HepG2 (cell line): ENCODE measurements at regions not wholly inside any gene's neighbourhood (a gene's known extent, or its start where the extent isn't known, plus 50 kb on each side); places are given as distances from the start of the nearest gene placed in this dataset.

Source experiments
- ATAC-seq: fragments of 200-7000 bp; cut with Tn5 transposase; 3 replicates; pipeline ENCODE4 v1.9.1; 2020; ENCODE audit warnings: mild to moderate bottlenecking, moderate library complexity
- BruUV-seq: library from RNA; stranded (reverse); fragments of 400-500 nt; replicated peaks from 2 replicates; lab custom pipeline; 2021; lab: Mats Ljungman, UMichigan
- CTCF ChIA-PET: fragments of 300-600 bp; formaldehyde crosslinking; extraction: SDS; loops from one replicate; lab custom pipeline; 2021; ENCODE audit warnings: low total read pairs, inconsistent platforms, low intra/inter-chr PET ratio; lab: Yijun Ruan, JAX
- POLR2A ChIA-PET: fragments of 350-600 bp; sonication (Branson Sonifier 250); formaldehyde crosslinking; loops from one replicate; lab custom pipeline; 2020; ENCODE audit warnings: antibody characterized with exemption, inconsistent platforms; lab: Yijun Ruan, JAX
- DNase-seq: peaks from one replicate; pipeline ENCODE4 v3.0.0-alpha.2; 2015; ENCODE audit warnings: low spot score
- FAIRE-seq: peaks from 3 replicates; lab custom pipeline; 2011; peaks lifted over from hg19 to GRCh38; lab: Jason Lieb, UNC
- H2AFZ ChIP-seq: one replicate; pipeline ENCODE4 v1.6.1; 2011; ENCODE audit warnings: low read length, inconsistent platforms
- H3K27ac ChIP-seq: fragments of 300-600 bp; 3 replicates; pipeline ENCODE4 v1.8.0; 2011; ENCODE audit warnings: mixed run types, mild to moderate bottlenecking, mixed read lengths, low read length, inconsistent platforms; ENCODE audit not compliant: insufficient read depth; ENCODE audit errors: extremely low read length
- H3K27me3 ChIP-seq, 2 experiments: fragments of 200-600 bp in 1 of 2; 2 replicates in 1 of 2; 3 replicates in 1 of 2; pipeline versions ENCODE4 v1.6.0 to v1.8.0; 2011; ENCODE audit warnings: low read length in 2 of 2, mild to moderate bottlenecking in 2 of 2, moderate library complexity in 2 of 2, inconsistent platforms in 1 of 2; ENCODE audit not compliant: insufficient read depth in 2 of 2, control insufficient read depth in 1 of 2
- H3K36me3 ChIP-seq, 2 experiments: fragments of 200-600 bp in 1 of 2; replicated peaks in 1 of 2; 2 replicates in 1 of 2; 3 replicates in 1 of 2; pipeline versions ENCODE4 v1.5.1 to v1.8.0; 2011; ENCODE audit warnings: low read length in 2 of 2, inconsistent platforms in 1 of 2; ENCODE audit not compliant: insufficient read depth in 2 of 2, control insufficient read depth in 1 of 2
- H3K4me1 ChIP-seq: 2 replicates; pipeline ENCODE4 v1.5.1; 2012; ENCODE audit warnings: low read length, inconsistent platforms; ENCODE audit not compliant: insufficient read depth
- H3K4me2 ChIP-seq: 2 replicates; pipeline ENCODE4 v1.6.0; 2011; ENCODE audit warnings: low read depth, low read length, inconsistent platforms
- H3K4me3 ChIP-seq, 3 experiments: fragments of 200-600 bp in 1 of 3; sonication (generic), shearing (Covaris generic) in 1 of 3; replicated peaks in 1 of 3; 2 replicates each; pipeline ENCODE4 v1.5.1; 2011 to 2016; ENCODE audit warnings: low read length in 3 of 3, inconsistent platforms in 2 of 3, low read depth in 2 of 3, mild to moderate bottlenecking in 2 of 3, control low read depth in 1 of 3, mixed read lengths in 1 of 3; ENCODE audit not compliant: insufficient read depth in 1 of 3
- H3K79me2 ChIP-seq: one replicate; pipeline ENCODE4 v1.6.1; 2011; ENCODE audit warnings: low read length, inconsistent platforms; ENCODE audit not compliant: insufficient read depth
- H3K9ac ChIP-seq: 2 replicates; pipeline ENCODE4 v1.6.0; 2011; ENCODE audit warnings: mild to moderate bottlenecking, low read depth, low read length, inconsistent platforms; ENCODE audit not compliant: insufficient read depth
- H3K9me3 ChIP-seq: 2 replicates; pipeline ENCODE4 v1.5.1; 2012; ENCODE audit warnings: mild to moderate bottlenecking, low read length
- H4K20me1 ChIP-seq: 2 replicates; pipeline ENCODE4 v1.6.0; 2011; ENCODE audit warnings: inconsistent platforms, mild to moderate bottlenecking, low read length, moderate library complexity; ENCODE audit not compliant: insufficient read depth
- PITX1 ChIP-seq: sonication (generic); formaldehyde crosslinking; IDR thresholded peaks from 2 replicates; pipeline ENCODE4 v1.5.1; 2020; ENCODE audit warnings: mild to moderate bottlenecking, missing genetic modification reagents
- SMAD9 ChIP-seq: sonication (generic); formaldehyde crosslinking; IDR thresholded peaks from 2 replicates; pipeline ENCODE4 v1.5.1; 2020; ENCODE audit warnings: mild to moderate bottlenecking, missing genetic modification reagents
- TARDBP ChIP-seq: sonication (generic); formaldehyde crosslinking; IDR thresholded peaks from 2 replicates; pipeline ENCODE4 v1.8.0; 2022; ENCODE audit warnings: mild to moderate bottlenecking, missing genetic modification reagents
- YY1 ChIP-seq: IDR thresholded peaks from 2 replicates; pipeline ENCODE4 v1.6.1; 2011; ENCODE audit warnings: low read length, low read depth, moderate library complexity, mild to moderate bottlenecking; ENCODE audit not compliant: insufficient read depth, insufficient replicate concordance
- ZBTB3 ChIP-seq: sonication (generic); formaldehyde crosslinking; IDR thresholded peaks from 2 replicates; pipeline ENCODE4 v1.4.0; 2020; ENCODE audit warnings: low read depth, mild to moderate bottlenecking, moderate library complexity, missing genetic modification reagents, borderline replicate concordance
- ZFP62 ChIP-seq: sonication (generic); formaldehyde crosslinking; IDR thresholded peaks from 2 replicates; pipeline ENCODE4 v1.4.0; 2020; ENCODE audit warnings: missing genetic modification reagents
- ZFY ChIP-seq: sonication (generic); formaldehyde crosslinking; IDR thresholded peaks from 2 replicates; pipeline ENCODE4 v1.4.0; 2020; ENCODE audit warnings: missing genetic modification reagents
- ZNF24 ChIP-seq: fragments of 450-650 bp; IDR thresholded peaks from 2 replicates; pipeline ENCODE4 v1.6.1; 2017; ENCODE audit warnings: antibody characterized with exemption, mild to moderate bottlenecking
- ZNF350 ChIP-seq: sonication (generic); formaldehyde crosslinking; IDR thresholded peaks from 2 replicates; pipeline ENCODE4 v1.4.0; 2020; ENCODE audit warnings: mild to moderate bottlenecking, low read depth, missing genetic modification reagents, borderline replicate concordance
- ZNF546 ChIP-seq: sonication (generic); formaldehyde crosslinking; conservative IDR thresholded peaks from 2 replicates; pipeline ENCODE4 v1.8.1; 2023; ENCODE audit warnings: mild to moderate bottlenecking, missing genetic modification reagents
- WGBS: methylation state at CpG from one replicate; pipeline ENCODE4 v1.1.6; 2017; ENCODE audit warnings: low lambda C conversion rate; 5-methylcytosine and 5-hydroxymethylcytosine counted together
- in situ Hi-C: cut with HindIII; loops from 2 replicates; pipeline ENCODE4 v1.10.0; 2017; ENCODE audit warnings: low pct_unique_long_range_greater_than_20kb; ENCODE audit not compliant: extremely low pct_ligation_motif_present
- intact Hi-C: fragments of 100-400 bp; cut with micrococcal nuclease; formaldehyde crosslinking; loops from one replicate; pipeline ENCODE4 v1.10.0; 2022; ENCODE audit not compliant: unreplicated experiment
- TF ChIP-seq, protein P1 (sequence below): sonication (generic); formaldehyde crosslinking; conservative IDR thresholded peaks from 2 replicates; pipeline ENCODE4 v1.8.0; 2022; ENCODE audit warnings: mild to moderate bottlenecking, moderate library complexity, missing genetic modification reagents

DNA sequence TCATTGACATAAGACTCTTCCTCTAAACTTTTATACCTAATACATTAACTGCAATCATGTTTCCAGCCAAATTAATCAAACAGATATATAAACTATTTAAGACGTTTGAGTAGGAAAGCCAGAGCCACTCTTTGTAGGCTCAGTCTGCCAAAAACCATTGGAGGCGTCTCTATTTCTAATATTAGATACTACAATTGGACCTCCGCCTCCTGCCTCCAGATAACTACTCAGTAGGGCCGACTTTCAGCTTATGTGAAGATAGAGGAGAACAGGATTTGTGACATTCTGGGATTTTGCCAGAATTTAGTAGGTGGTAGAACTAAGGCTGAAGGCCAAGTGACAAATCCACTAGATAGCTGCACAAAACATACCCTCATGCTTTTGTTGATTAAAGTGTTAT, 463.0 kb downstream of the CETN3 start:
- Histone ChIP-seq H3K9me3 (no peaks in the 10 kb centered on the region; the same call in 1 of the 2 replicates), H3K36me3 (no peaks in the 10 kb centered on the region), H3K9ac (no peak overlapping the region), H3K79me2 (no peaks in the 10 kb centered on the region)
- no TSS peak for BruUV-seq
- in situ Hi-C loops: no loop called here
- no peak for ATAC-seq
- TF ChIP-seq ZFY (CRISPR knock-in tag) (no peak), ZNF546 (no peak), YY1 (no peak), TARDBP (CRISPR knock-in tag) (no peak), PITX1 (no peak), ZNF350 (no peak), ZBTB3 (CRISPR knock-in tag) (no peak), SMAD9 (no peak), ZNF24 (no peak), ZFP62 (CRISPR knock-in tag) (no peak)
- TF ChIP-seq, protein P1, sequence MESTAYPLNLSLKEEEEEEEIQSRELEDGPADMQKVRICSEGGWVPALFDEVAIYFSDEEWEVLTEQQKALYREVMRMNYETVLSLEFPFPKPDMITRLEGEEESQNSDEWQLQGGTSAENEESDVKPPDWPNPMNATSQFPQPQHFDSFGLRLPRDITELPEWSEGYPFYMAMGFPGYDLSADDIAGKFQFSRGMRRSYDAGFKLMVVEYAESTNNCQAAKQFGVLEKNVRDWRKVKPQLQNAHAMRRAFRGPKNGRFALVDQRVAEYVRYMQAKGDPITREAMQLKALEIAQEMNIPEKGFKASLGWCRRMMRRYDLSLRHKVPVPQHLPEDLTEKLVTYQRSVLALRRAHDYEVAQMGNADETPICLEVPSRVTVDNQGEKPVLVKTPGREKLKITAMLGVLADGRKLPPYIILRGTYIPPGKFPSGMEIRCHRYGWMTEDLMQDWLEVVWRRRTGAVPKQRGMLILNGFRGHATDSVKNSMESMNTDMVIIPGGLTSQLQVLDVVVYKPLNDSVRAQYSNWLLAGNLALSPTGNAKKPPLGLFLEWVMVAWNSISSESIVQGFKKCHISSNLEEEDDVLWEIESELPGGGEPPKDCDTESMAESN (CRISPR knock-in tag): no peak
- TF ChIP-seq, all 625 proteins: peak for 0
- H2AFZ ChIP-seq: no peak overlapping the region
- H4K20me1 ChIP-seq: no peaks in the 10 kb centered on the region
- no peak for DNase-seq
- intact Hi-C loops: no loop called here
- H3K4me1 ChIP-seq: no peaks in the 10 kb centered on the region
- no peak overlapping the region for H3K4me3 ChIP-seq
- FAIRE-seq: no peak
- H3K4me2 ChIP-seq: no peak overlapping the region
- WGBS: 1% methylated on average over 4 of the region's 4 CpGs
- no peak overlapping the region for H3K27ac ChIP-seq
- no peaks in the 10 kb centered on the region for H3K27me3 ChIP-seq
- ChIA-PET POLR2A (no interaction called here), CTCF (no interaction called here)
